Bronchial epithelial cell (primary cell): ENCODE measurements at regions not wholly inside any gene's neighbourhood (a gene's known extent, or its start where the extent isn't known, plus 50 kb on each side); places are given as distances from the start of the nearest gene placed in this dataset.

Experiments used
- DNase-seq: peaks from one replicate; pipeline ENCODE4 v3.0.0-alpha.2; 2010; ENCODE audit warnings: low read depth
- FAIRE-seq: peaks from 2 replicates; lab custom pipeline; 2011; peaks lifted over from hg19 to GRCh38; lab: Jason Lieb, UNC
- H3K27me3 ChIP-seq: 2 replicates; pipeline ENCODE4 v1.5.1; 2011; ENCODE audit warnings: low read length; ENCODE audit not compliant: control insufficient read depth, insufficient read depth
- H3K36me3 ChIP-seq: 2 replicates; pipeline ENCODE4 v1.5.1; 2011; ENCODE audit warnings: low read length; ENCODE audit not compliant: control insufficient read depth, insufficient read depth
- H3K4me3 ChIP-seq: 2 replicates; pipeline ENCODE4 v1.5.1; 2011; ENCODE audit warnings: mild to moderate bottlenecking, low read depth, low read length, control low read depth
- CTCF ChIP-seq: IDR thresholded peaks from 2 replicates; pipeline ENCODE4 v1.5.1; 2011; ENCODE audit warnings: mild to moderate bottlenecking, moderate library complexity, low read length, control low read depth, inconsistent platforms; ENCODE audit not compliant: insufficient read depth, severe bottlenecking

- H3K4me3 ChIP-seq, result no peak overlapping the region
- no peaks in the 10 kb centered on the region for H3K27me3 ChIP-seq
- no peak for DNase-seq
- FAIRE-seq, result no peak
- H3K36me3 ChIP-seq, result no peaks in the 10 kb centered on the region
- TF ChIP-seq CTCF, result no peak
These were observed 101.3 kb upstream of the EGFL6 start for GRCh38 chrX:13468096-13468495.

- DNase-seq (no peak), FAIRE-seq (no peak)
- Histone ChIP-seq H3K36me3 (no peaks in the 10 kb centered on the region), H3K27me3 (no peaks in the 10 kb centered on the region), H3K4me3 (no peak overlapping the region)
- no peak for TF ChIP-seq CTCF
These were observed 102.2 kb upstream of the EGFL6 start for GRCh38 chrX:13467243-13467642.

- no peak for TF ChIP-seq CTCF
- no peak for FAIRE-seq
- Histone ChIP-seq H3K27me3 (no peaks in the 10 kb centered on the region), H3K4me3 (no peak overlapping the region), H3K36me3 (no peaks in the 10 kb centered on the region)
- peak; percentile 62 for DNase-seq
These were observed 104.7 kb upstream of the EGFL6 start for GRCh38 chrX:13464599-13465275.

- Histone ChIP-seq H3K4me3 (no peak overlapping the region), H3K36me3 (no peaks in the 10 kb centered on the region), H3K27me3 (no peaks in the 10 kb centered on the region)
- DNase-seq (peak; percentile 93), FAIRE-seq (no peak)
- TF ChIP-seq CTCF, result no peak
These were observed 105.8 kb upstream of the EGFL6 start for GRCh38 chrX:13463608-13464007.

- H3K4me3 ChIP-seq, result no peak overlapping the region
- FAIRE-seq, result no peak
- no peak for TF ChIP-seq CTCF
- no peaks in the 10 kb centered on the region for H3K27me3 ChIP-seq
- DNase-seq, result no peak
- no peaks in the 10 kb centered on the region for H3K36me3 ChIP-seq
These were observed 117.1 kb upstream of the EGFL6 start for GRCh38 chrX:13452283-13452682.

GRCh38 chrX:13449441-13449840, 120.0 kb upstream of the EGFL6 start:
- TF ChIP-seq CTCF, result no peak
- Histone ChIP-seq H3K4me3 (no peak overlapping the region), H3K27me3 (no peaks in the 10 kb centered on the region), H3K36me3 (no peaks in the 10 kb centered on the region)
- DNase-seq (no peak), FAIRE-seq (no peak)
